Bronchial epithelial cell (primary cell): ENCODE measurements at regions not wholly inside any gene's neighbourhood (a gene's known extent, or its start where the extent isn't known, plus 50 kb on each side); places are given as distances from the start of the nearest gene placed in this dataset.

Experiments
- DNase-seq: peaks from one replicate; pipeline ENCODE4 v3.0.0-alpha.2; 2010; ENCODE audit warnings: low read depth
- FAIRE-seq: peaks from 2 replicates; lab custom pipeline; 2011; peaks lifted over from hg19 to GRCh38; lab: Jason Lieb, UNC
- H3K27me3 ChIP-seq: 2 replicates; pipeline ENCODE4 v1.5.1; 2011; ENCODE audit warnings: low read length; ENCODE audit not compliant: control insufficient read depth, insufficient read depth
- H3K36me3 ChIP-seq: 2 replicates; pipeline ENCODE4 v1.5.1; 2011; ENCODE audit warnings: low read length; ENCODE audit not compliant: control insufficient read depth, insufficient read depth
- H3K4me3 ChIP-seq: 2 replicates; pipeline ENCODE4 v1.5.1; 2011; ENCODE audit warnings: mild to moderate bottlenecking, low read depth, low read length, control low read depth
- TF ChIP-seq, protein P1 (sequence below): IDR thresholded peaks from 2 replicates; pipeline ENCODE4 v1.5.1; 2011; ENCODE audit warnings: mild to moderate bottlenecking, moderate library complexity, low read length, control low read depth, inconsistent platforms; ENCODE audit not compliant: insufficient read depth, severe bottlenecking

DNA sequence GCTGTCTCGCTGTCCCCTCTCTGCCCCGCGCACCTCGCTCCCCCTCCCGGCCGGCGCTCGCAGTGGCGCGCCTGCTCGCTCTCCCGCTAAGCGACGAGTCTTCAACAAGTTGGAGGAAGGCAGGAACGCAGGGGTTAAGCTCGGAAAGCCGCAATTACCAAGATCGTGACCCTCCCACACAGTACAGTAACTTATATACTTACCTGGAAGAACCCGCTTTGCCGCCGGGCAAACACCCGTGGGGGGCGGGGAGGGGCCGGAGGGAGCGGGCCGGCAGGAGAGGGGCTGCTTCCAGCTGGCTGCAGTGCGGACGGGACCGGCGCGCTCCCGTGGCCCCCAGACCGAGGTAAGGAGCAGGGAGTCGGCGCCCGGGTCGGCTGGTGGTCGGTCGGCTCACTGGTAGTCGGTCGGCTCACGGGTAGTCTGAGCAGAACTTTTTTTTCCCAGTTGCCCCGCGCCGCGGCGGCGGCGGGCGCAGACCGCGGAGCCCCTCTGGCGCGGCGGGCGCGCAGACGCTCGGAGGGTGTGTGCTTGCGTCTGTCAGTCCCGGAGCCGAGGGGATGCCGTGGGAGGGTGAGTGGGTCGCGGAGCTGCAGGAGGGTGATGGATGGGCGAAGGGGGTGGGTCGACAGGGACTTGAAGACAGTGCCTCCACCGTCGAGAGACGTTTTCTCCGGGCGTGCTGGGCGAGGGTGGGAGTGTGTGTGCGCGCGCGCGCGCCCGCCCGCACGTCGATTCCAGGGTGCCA is 101.2 kb upstream of the HSD17B12 start:
- Histone ChIP-seq H3K27me3 (peaks cover 74% of the 10 kb centered on the region), H3K36me3 (no peaks in the 10 kb centered on the region), H3K4me3 (peak overlapping the region; percentile 39)
- DNase-seq (peak; percentile 35), FAIRE-seq (no peak)
- TF ChIP-seq, protein P1, sequence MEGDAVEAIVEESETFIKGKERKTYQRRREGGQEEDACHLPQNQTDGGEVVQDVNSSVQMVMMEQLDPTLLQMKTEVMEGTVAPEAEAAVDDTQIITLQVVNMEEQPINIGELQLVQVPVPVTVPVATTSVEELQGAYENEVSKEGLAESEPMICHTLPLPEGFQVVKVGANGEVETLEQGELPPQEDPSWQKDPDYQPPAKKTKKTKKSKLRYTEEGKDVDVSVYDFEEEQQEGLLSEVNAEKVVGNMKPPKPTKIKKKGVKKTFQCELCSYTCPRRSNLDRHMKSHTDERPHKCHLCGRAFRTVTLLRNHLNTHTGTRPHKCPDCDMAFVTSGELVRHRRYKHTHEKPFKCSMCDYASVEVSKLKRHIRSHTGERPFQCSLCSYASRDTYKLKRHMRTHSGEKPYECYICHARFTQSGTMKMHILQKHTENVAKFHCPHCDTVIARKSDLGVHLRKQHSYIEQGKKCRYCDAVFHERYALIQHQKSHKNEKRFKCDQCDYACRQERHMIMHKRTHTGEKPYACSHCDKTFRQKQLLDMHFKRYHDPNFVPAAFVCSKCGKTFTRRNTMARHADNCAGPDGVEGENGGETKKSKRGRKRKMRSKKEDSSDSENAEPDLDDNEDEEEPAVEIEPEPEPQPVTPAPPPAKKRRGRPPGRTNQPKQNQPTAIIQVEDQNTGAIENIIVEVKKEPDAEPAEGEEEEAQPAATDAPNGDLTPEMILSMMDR: peak; percentile 42

DNA sequence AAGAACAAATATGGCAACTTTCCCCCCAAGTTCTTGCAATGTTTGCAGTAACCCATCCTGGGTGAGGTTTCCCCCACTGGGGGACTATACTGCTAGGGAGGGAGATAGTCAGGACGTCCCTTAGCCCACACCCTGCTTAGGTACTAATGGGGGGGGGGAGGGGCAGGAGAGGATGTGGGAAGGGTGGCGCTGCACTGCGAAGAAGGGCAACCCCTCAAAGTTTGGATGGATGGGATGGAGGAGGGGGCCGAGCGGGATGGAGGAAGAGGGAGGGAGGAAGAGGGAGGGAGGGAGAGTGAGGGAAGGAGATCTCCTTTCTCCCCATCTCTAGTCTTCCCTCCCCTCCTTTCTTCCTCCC is 100.6 kb upstream of the HSD17B12 start:
- H3K27me3 ChIP-seq: peaks cover 77% of the 10 kb centered on the region
- peak overlapping the region; percentile 39 for H3K4me3 ChIP-seq
- FAIRE-seq (no peak), DNase-seq (no peak)
- H3K36me3 ChIP-seq: no peaks in the 10 kb centered on the region
- TF ChIP-seq, protein P1: no peak

- TF ChIP-seq, protein P1: no peak
- Histone ChIP-seq H3K4me3 (no peak overlapping the region), H3K36me3 (no peaks in the 10 kb centered on the region), H3K27me3 (peaks cover 68% of the 10 kb centered on the region)
- FAIRE-seq: no peak
- DNase-seq: no peak
These were observed 99.7 kb upstream of the HSD17B12 start for GRCh38 chr11:43580735-43581369.

DNA sequence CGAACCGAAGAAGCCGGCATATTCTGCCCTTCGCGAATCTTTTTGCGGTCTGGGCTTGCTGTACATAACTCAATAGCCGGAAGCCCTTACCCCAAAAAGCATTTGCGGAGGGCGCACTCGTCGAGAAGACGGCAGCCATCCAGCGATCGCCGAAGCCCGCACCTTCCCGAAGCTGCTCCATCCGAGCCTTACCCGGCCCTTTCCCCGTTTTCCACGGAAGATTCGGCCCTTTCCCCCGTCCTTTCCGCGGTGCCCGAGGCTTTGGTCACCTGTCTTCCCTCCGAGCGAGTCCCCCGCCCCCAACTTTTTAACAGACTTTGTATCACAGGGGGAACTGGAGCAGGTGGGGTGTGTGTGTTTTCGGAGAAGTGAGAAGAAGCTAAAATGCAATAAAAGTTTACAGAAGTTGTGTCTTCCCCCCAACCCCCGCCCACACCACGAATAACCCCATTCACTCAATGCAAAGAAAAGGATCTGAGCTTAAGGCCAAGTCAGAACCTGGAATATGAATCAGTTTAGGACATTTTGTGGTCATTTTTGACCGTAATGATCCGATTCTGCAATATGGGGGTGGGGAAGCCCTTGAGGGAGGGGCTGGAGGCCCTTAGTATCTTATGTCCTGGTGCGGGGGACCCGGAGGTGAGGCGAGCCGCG is 99.0 kb upstream of the HSD17B12 start:
- TF ChIP-seq, protein P1: no peak
- FAIRE-seq: no peak
- no peak for DNase-seq
- Histone ChIP-seq H3K4me3 (no peak overlapping the region), H3K27me3 (peaks cover 64% of the 10 kb centered on the region), H3K36me3 (no peaks in the 10 kb centered on the region)

DNA sequence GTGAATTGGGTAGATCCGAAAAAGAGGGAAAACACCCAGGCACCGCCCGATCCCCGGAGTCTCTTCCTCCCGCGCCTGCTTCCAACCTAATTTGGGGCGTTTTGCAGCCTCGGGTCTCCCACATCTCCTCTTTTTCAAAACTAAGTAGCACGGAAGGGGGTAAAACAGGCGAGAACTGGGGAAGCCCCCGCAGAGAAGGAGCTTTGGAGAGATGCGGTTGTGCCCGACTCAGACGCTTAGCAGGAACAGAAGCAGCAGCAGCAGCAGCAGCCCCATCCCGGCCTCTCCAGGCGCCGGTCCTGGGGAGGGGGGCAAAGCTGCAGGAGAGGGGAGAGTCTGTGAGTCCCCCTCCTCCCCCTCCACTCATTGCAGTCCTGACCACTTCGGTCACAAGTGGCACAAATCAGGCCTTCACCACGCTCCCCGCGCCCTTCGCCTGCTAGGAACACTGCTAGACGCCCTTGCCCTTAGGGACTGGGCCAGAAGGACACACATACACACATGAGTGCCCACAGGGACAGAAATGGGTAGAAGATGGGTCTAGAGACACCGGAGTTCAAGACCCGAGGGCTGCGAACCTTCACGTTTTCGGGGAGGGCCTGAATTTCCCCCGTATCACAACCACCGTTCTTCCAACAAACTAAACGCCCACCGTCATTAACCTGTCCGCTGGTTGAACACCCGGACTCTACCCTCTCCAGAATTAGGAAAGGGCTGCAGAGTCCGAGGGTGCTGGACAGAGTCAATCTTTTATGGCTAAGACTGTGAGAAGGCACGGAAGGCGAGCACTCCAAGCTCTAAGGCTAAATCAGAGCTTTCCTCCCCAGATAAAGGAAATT is 98.3 kb upstream of the HSD17B12 start:
- TF ChIP-seq, protein P1: no peak
- H3K27me3 ChIP-seq: peaks cover 57% of the 10 kb centered on the region
- no peak for DNase-seq
- no peak overlapping the region for H3K4me3 ChIP-seq
- no peaks in the 10 kb centered on the region for H3K36me3 ChIP-seq
- no peak for FAIRE-seq
